ENCODE measurements at regions not wholly inside any gene's neighbourhood (a gene's known extent, or its start where the extent isn't known, plus 50 kb on each side); places are given as distances from the start of the nearest gene placed in this dataset.

- TF ChIP-seq CTCF (IDR thresholded peaks at IDR 0.05) (no peak), POLR2A (IDR thresholded peaks at IDR 0.05) (no peak)
These were observed 93.7 kb upstream of the PRICKLE1 start for GRCh38 chr12:42683266-42683665.
